Coronary artery (tissue), 2 donors: ENCODE measurements at regions not wholly inside any gene's neighbourhood (a gene's known extent, or its start where the extent isn't known, plus 50 kb on each side); places are given as distances from the start of the nearest gene placed in this dataset.

Experiments
- DNase-seq: peaks from one replicate; pipeline ENCODE4 v3.0.0-alpha.2; 2017; ENCODE audit warnings: low spot score
- H3K27ac ChIP-seq, 2 donors: fragments of 200-600 bp; sonication (generic); one replicate each; pipeline ENCODE4 v1.5.1; 2016 to 2019
- H3K4me3 ChIP-seq: fragments of 200-600 bp; sonication (generic); 2 replicates; pipeline ENCODE4 v1.5.1; 2016; ENCODE audit warnings: mild to moderate bottlenecking, moderate library complexity
- CTCF ChIP-seq: fragments of 200-600 bp; sonication (generic); IDR thresholded peaks from one replicate; pipeline ENCODE4 v1.5.1; 2019; ENCODE audit warnings: antibody characterized with exemption

DNA sequence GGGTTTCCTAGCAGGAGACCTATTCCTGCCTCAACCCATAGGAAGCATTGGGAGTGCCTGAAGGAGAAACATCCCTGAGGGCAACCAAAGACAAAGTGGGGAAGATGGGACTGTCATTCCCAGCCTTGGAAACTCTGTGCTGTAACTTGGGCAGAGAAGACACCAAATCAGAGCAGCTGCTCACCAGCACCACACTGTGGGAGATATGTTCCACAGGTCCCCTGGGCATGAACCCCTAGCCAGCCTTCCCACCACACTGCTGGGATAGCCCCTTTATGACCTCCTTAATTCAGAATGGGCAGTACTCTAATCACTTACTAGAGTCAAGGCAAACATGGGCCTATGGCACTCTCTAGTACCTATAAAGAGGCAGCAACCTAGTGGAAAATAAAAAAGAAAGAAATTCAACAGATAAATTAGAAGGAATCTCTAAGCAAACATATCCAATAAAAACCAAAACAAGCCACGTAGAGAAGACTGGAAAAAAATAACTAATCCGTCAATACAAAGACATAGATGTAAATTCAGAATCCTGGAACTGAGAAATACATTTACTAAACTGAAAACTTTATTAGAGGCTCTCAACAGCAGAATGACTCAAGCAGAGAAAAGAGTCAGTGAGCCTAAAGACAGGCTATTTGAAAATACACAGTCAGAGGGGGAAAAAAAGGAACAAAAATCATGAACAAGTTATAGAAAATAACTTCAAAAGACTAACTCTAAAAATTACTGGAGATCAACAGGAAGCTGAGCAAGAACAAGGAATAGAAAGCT is 878.4 kb upstream of the FRG1 start:
- no peak for TF ChIP-seq CTCF
- Histone ChIP-seq H3K27ac (no peak overlapping the region), H3K4me3 (no peak overlapping the region)
- no peak for DNase-seq

GRCh38 chr4:189069772-189070171 is 870.9 kb upstream of the FRG1 start:
- no peak for TF ChIP-seq CTCF
- no peak for DNase-seq
- H3K27ac ChIP-seq = no peak overlapping the region

DNA sequence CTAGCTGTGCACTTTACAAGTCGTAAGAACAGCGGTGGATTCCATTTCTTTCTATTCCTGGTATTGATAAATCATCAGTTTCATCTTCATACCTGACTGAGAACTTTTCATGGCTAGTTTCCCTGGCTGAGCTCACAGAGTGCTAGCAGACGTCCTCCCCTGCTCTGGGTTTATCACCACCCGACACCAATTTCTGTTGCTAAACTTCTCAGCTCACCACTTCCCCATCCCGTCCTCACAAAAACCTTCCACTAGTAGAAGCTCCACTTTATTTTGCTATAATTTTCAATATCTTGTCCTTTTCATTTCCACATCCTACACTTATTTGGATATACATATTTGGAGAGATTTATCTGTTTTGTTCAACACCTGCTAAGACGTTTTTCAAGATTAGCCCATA is 869.4 kb upstream of the FRG1 start:
- TF ChIP-seq CTCF = no peak
- DNase-seq = no peak

More at GRCh38 chr4:189069772-189070171, 870.9 kb upstream of the FRG1 start:
- no peak overlapping the region for H3K4me3 ChIP-seq

DNA sequence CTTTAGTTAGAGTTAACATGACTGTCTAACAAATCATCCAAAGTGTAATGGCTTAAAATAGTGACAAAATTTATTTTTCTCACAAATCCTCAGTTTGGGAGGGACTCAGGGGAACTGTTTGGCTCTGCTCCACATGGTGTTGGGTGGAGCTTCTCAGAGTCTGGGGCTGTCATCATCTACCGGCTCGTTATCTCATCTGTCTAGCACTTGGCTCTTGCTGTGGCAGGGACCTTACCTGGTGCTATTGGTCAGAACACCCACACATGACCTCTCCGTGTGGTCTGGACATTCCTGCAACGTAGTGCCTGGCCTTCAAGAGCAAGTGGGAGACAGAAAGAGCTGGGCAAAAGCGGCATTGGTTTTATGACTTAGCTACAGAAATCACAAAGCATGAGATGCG is 866.9 kb upstream of the FRG1 start:
- no peak for TF ChIP-seq CTCF
- Histone ChIP-seq H3K4me3 (no peak overlapping the region), H3K27ac (no peak overlapping the region)
- DNase-seq = no peak

More for the DNA sequence above, 869.4 kb upstream of the FRG1 start:
- Histone ChIP-seq H3K27ac (no peak overlapping the region), H3K4me3 (no peak overlapping the region)

DNA sequence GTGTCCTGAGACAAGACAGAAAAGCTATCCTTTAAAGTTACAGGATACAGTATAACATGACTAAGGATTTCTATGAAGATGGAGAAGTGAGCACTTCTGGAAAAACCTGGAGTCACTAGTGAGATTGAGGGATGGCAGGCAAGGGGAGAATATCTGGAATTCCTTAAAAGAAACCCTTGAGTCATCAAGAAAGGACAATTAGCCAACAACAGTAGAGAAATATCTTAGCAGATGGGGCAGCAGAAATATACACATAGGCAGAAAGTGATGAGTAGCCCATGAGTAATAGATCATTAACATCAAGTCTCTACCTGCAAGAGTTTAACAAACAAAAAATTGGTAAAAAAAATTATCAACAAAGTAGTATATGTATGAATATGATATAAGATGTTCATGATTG is 858.8 kb upstream of the FRG1 start:
- no peak for DNase-seq
- no peak overlapping the region for H3K4me3 ChIP-seq
- no peak overlapping the region for H3K27ac ChIP-seq
- no peak for TF ChIP-seq CTCF

DNA sequence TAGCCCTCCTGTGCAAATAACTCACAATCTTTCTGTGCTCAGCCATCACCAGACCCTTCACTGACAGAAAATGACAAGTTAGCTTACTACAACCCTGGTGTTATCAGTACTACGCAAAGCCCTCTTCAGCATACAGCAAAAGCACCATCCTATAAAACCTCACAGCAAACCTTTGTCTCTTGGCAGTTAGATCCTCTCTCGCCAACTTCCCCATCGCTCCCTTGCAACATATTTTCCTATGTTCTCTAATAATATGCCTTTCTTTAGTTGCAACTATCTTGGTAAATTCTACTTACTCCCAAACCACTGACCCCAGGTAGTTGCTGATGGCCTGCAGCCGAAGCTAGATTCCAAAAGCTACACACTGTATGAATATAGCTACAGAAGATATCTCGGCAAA is 856.9 kb upstream of the FRG1 start:
- TF ChIP-seq CTCF = no peak
- H3K4me3 ChIP-seq = no peak overlapping the region
- no peak for DNase-seq
- H3K27ac ChIP-seq = no peak overlapping the region

DNA sequence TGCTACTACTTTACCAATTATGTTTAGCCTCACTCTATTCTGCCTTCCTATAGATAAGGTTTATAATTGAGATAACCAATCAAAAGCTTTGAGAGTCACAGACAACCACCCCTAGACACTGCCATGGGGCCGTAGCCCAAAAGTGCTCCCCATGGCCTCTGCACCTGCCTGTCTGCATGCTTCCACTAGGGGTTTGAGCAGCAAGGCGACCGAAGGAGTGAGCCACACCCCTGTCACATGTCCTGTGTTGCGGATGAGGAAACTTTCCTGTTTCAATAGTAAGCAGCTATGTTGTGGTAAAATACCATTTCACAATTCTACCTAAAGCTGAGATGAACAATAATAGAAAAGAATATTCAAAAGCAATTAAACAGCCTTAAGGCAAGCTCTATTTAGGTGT is 856.0 kb upstream of the FRG1 start:
- no peak for TF ChIP-seq CTCF
- Histone ChIP-seq H3K4me3 (no peak overlapping the region), H3K27ac (no peak overlapping the region)
- DNase-seq = no peak
